ENCODE measurements at regions not wholly inside any gene's neighbourhood (a gene's known extent, or its start where the extent isn't known, plus 50 kb on each side); places are given as distances from the start of the nearest gene placed in this dataset.
"Not testable (repeated sequence)": the region's sequence is repeated elsewhere in the genome, so short reads cannot be mapped to it uniquely, and the experiment has no call there.

- DNase-seq: no peak
- Mint-ChIP-seq H3K4me3 (no peak overlapping the region), H3K9me3 (no peaks in the 10 kb centered on the region), H3K27ac (no peak overlapping the region), H3K4me1 (no peaks in the 10 kb centered on the region), H3K27me3 (peaks cover 4% of the 10 kb centered on the region), H3K36me3 (ENCODE audit: low read depth) (no peaks in the 10 kb centered on the region)
- ChIA-PET POLR2A (no interaction called here), CTCF (no interaction called here)
Measured at GRCh38 chr3:27779176-27779575, 57.1 kb upstream of the EOMES start.

- ChIA-PET POLR2A (no interaction called here), CTCF (no interaction called here)
- no peak for DNase-seq
- Mint-ChIP-seq H3K36me3 (ENCODE audit: low read depth) (no peaks in the 10 kb centered on the region), H3K9me3 (no peaks in the 10 kb centered on the region), H3K27ac (no peak overlapping the region), H3K27me3 (no peaks in the 10 kb centered on the region), H3K4me1 (no peaks in the 10 kb centered on the region), H3K4me3 (no peak overlapping the region)
Measured at GRCh38 chr3:27789420-27789819, 67.3 kb upstream of the EOMES start.

- DNase-seq: no peak
- Mint-ChIP-seq H3K9me3 (no peaks in the 10 kb centered on the region), H3K4me1 (no peaks in the 10 kb centered on the region), H3K36me3 (ENCODE audit: low read depth) (no peaks in the 10 kb centered on the region), H3K27me3 (no peaks in the 10 kb centered on the region), H3K4me3 (no peak overlapping the region), H3K27ac (no peak overlapping the region)
- ChIA-PET POLR2A (no interaction called here), CTCF (interaction anchor here (1.4 kb wide), 1 partner anchor 80 kb away, joined by 3 read pairs; no protein-coding TSS in a partner anchor)
Measured at GRCh38 chr3:27791956-27792355, 69.8 kb upstream of the EOMES start.

- POLR2A ChIA-PET: no interaction called here
Measured at GRCh38 chr3:27792869-27793268, 70.7 kb upstream of the EOMES start.

GRCh38 chr3:27794211-27794610, 72.1 kb upstream of the EOMES start:
- Mint-ChIP-seq H3K4me1 (no peaks in the 10 kb centered on the region), H3K27ac (no peak overlapping the region), H3K36me3 (ENCODE audit: low read depth) (no peaks in the 10 kb centered on the region), H3K4me3 (no peak overlapping the region), H3K27me3 (no peaks in the 10 kb centered on the region), H3K9me3 (no peaks in the 10 kb centered on the region)
- POLR2A ChIA-PET: no interaction called here
- DNase-seq: no peak
- CTCF ChIA-PET: no interaction called here

More at GRCh38 chr3:27792869-27793268, 70.7 kb upstream of the EOMES start:
- CTCF ChIA-PET: interaction anchor here (1.4 kb wide), 1 partner anchor 81 kb away, joined by 3 read pairs; no protein-coding TSS in a partner anchor
- H3K27ac Mint-ChIP-seq: no peak overlapping the region
- no peaks in the 10 kb centered on the region for H3K9me3 Mint-ChIP-seq
- no peaks in the 10 kb centered on the region for H3K27me3 Mint-ChIP-seq
- no peaks in the 10 kb centered on the region for H3K4me1 Mint-ChIP-seq
- H3K36me3 Mint-ChIP-seq (ENCODE audit: low read depth): no peaks in the 10 kb centered on the region
- no peak for DNase-seq
- no peak overlapping the region for H3K4me3 Mint-ChIP-seq

GRCh38 chr3:27796365-27796875, 74.3 kb upstream of the EOMES start:
- CTCF ChIA-PET: no interaction called here
- H3K9me3 Mint-ChIP-seq: no peaks in the 10 kb centered on the region
- no peak overlapping the region for H3K27ac Mint-ChIP-seq
- POLR2A ChIA-PET: no interaction called here
- H3K4me3 Mint-ChIP-seq: no peak overlapping the region
- H3K36me3 Mint-ChIP-seq (ENCODE audit: low read depth): no peaks in the 10 kb centered on the region
- peaks cover 8% of the 10 kb centered on the region for H3K4me1 Mint-ChIP-seq
- H3K27me3 Mint-ChIP-seq: no peaks in the 10 kb centered on the region
- no peak for DNase-seq

GRCh38 chr3:27797773-27798172, 75.7 kb upstream of the EOMES start:
- peaks cover 8% of the 10 kb centered on the region for H3K4me1 Mint-ChIP-seq
- H3K27ac Mint-ChIP-seq: no peak overlapping the region
- POLR2A ChIA-PET: no interaction called here
- no peaks in the 10 kb centered on the region for H3K27me3 Mint-ChIP-seq
- CTCF ChIA-PET: no interaction called here
- H3K9me3 Mint-ChIP-seq: no peaks in the 10 kb centered on the region
- no peak for DNase-seq
- no peak overlapping the region for H3K4me3 Mint-ChIP-seq
- no peaks in the 10 kb centered on the region for H3K36me3 Mint-ChIP-seq (ENCODE audit: low read depth)

- peaks cover 8% of the 10 kb centered on the region for H3K4me1 Mint-ChIP-seq
- POLR2A ChIA-PET: no interaction called here
- CTCF ChIA-PET: no interaction called here
- H3K4me3 Mint-ChIP-seq: no peak overlapping the region
- no peaks in the 10 kb centered on the region for H3K27me3 Mint-ChIP-seq
- no peaks in the 10 kb centered on the region for H3K9me3 Mint-ChIP-seq
- no peak overlapping the region for H3K27ac Mint-ChIP-seq
- no peak for DNase-seq
- H3K36me3 Mint-ChIP-seq (ENCODE audit: low read depth): no peaks in the 10 kb centered on the region
Measured at GRCh38 chr3:27800261-27800660, 78.1 kb upstream of the EOMES start.

GRCh38 chr3:27802425-27802824, 80.3 kb upstream of the EOMES start:
- peaks cover 8% of the 10 kb centered on the region for H3K4me1 Mint-ChIP-seq
- no peak for DNase-seq
- no peaks in the 10 kb centered on the region for H3K9me3 Mint-ChIP-seq
- H3K36me3 Mint-ChIP-seq (ENCODE audit: low read depth): no peaks in the 10 kb centered on the region
- no peaks in the 10 kb centered on the region for H3K27me3 Mint-ChIP-seq
- POLR2A ChIA-PET: interaction anchor here (0.6 kb wide), 1 partner anchor 296 kb away, joined by 3 read pairs; no protein-coding TSS in a partner anchor
- no peak overlapping the region for H3K27ac Mint-ChIP-seq
- no peak overlapping the region for H3K4me3 Mint-ChIP-seq
- CTCF ChIA-PET: interaction anchor here (2.1 kb wide), 1 partner anchor 80 kb away, joined by 5 read pairs; the partner anchor contains the start of gene EOMES

GRCh38 chr3:27802849-27803248, 80.7 kb upstream of the EOMES start:
- ChIA-PET POLR2A (no interaction called here), CTCF (interaction anchor here (2.1 kb wide), 1 partner anchor 80 kb away, joined by 5 read pairs; the partner anchor contains the start of gene EOMES)
- Mint-ChIP-seq H3K36me3 (ENCODE audit: low read depth) (no peaks in the 10 kb centered on the region), H3K9me3 (no peaks in the 10 kb centered on the region), H3K27me3 (no peaks in the 10 kb centered on the region), H3K4me1 (peaks cover 8% of the 10 kb centered on the region), H3K27ac (no peak overlapping the region), H3K4me3 (no peak overlapping the region)
- DNase-seq: no peak

GRCh38 chr3:27805282-27805681, 83.2 kb upstream of the EOMES start:
- CTCF ChIA-PET: no interaction called here
- Mint-ChIP-seq H3K36me3 (ENCODE audit: low read depth) (no peaks in the 10 kb centered on the region), H3K9me3 (no peaks in the 10 kb centered on the region), H3K27ac (no peak overlapping the region), H3K27me3 (no peaks in the 10 kb centered on the region), H3K4me3 (no peak overlapping the region), H3K4me1 (peaks cover 6% of the 10 kb centered on the region)
- no peak for DNase-seq
- POLR2A ChIA-PET: no interaction called here

- H3K4me1 Mint-ChIP-seq: no peaks in the 10 kb centered on the region
- no peaks in the 10 kb centered on the region for H3K9me3 Mint-ChIP-seq
- H3K36me3 Mint-ChIP-seq (ENCODE audit: low read depth): no peaks in the 10 kb centered on the region
- no peak overlapping the region for H3K27ac Mint-ChIP-seq
- ChIA-PET POLR2A (no interaction called here), CTCF (interaction anchor here (0.6 kb wide), 1 partner anchor 101 kb away, joined by 3 read pairs; no protein-coding TSS in a partner anchor)
- DNase-seq: no peak
- no peaks in the 10 kb centered on the region for H3K27me3 Mint-ChIP-seq
- no peak overlapping the region for H3K4me3 Mint-ChIP-seq
Measured at GRCh38 chr3:27813255-27813654, 91.1 kb upstream of the EOMES start.

GRCh38 chr3:27821609-27822008, 99.5 kb upstream of the EOMES start:
- H3K27me3 Mint-ChIP-seq; H3K4me1 Mint-ChIP-seq; DNase-seq; CTCF ChIA-PET; H3K4me3 Mint-ChIP-seq; POLR2A ChIA-PET; H3K27ac Mint-ChIP-seq; H3K36me3 Mint-ChIP-seq (ENCODE audit: low read depth); H3K9me3 Mint-ChIP-seq: not testable (repeated sequence)

- no peak for DNase-seq
- Mint-ChIP-seq H3K36me3 (ENCODE audit: low read depth) (no peaks in the 10 kb centered on the region), H3K4me3 (no peak overlapping the region), H3K9me3 (no peaks in the 10 kb centered on the region), H3K4me1 (no peaks in the 10 kb centered on the region), H3K27me3 (no peaks in the 10 kb centered on the region), H3K27ac (no peak overlapping the region)
- CTCF ChIA-PET: no interaction called here
- POLR2A ChIA-PET: no interaction called here
Measured at GRCh38 chr3:27824312-27825200, 102.4 kb upstream of the EOMES start.
